ENCODE measurements at regions not wholly inside any gene's neighbourhood (a gene's known extent, or its start where the extent isn't known, plus 50 kb on each side); places are given as distances from the start of the nearest gene placed in this dataset.

- Histone ChIP-seq H3K79me2 (ENCODE audit: insufficient read depth, low read length) (peaks cover 7% of the 10 kb centered on the region), H3K4me3 (ENCODE audit: insufficient read depth, low read depth, low read length) (no peak overlapping the region), H3K9me3 (ENCODE audit: insufficient read depth, low read depth, low read length) (no peaks in the 10 kb centered on the region), H4K20me1 (ENCODE audit: insufficient read depth, low read length) (peaks cover 43% of the 10 kb centered on the region), H3K9ac (ENCODE audit: low read length) (no peak overlapping the region), H3K4me1 (ENCODE audit: insufficient read depth, low read length) (peaks cover 5% of the 10 kb centered on the region), H3K36me3 (ENCODE audit: insufficient read depth, low read length) (no peaks in the 10 kb centered on the region), H2AFZ (ENCODE audit: low read depth, low read length) (no peak overlapping the region), H3K27ac (ENCODE audit: low read depth, low read length) (no peak overlapping the region), H3K4me2 (ENCODE audit: low read length) (no peak overlapping the region), H3K27me3 (ENCODE audit: insufficient read depth, low read length) (no peaks in the 10 kb centered on the region)
- Mint-ChIP-seq H3K4me3 (ENCODE audit: unreplicated experiment) (no peak overlapping the region), H3K36me3 (ENCODE audit: low read depth, unreplicated experiment) (peaks cover 6% of the 10 kb centered on the region), H3K27me3 (ENCODE audit: low read depth, unreplicated experiment) (no peaks in the 10 kb centered on the region), H3K4me1 (ENCODE audit: low read depth, unreplicated experiment) (peaks cover 14% of the 10 kb centered on the region), H3K9me3 (ENCODE audit: unreplicated experiment) (peaks cover 2% of the 10 kb centered on the region), H3K27ac (ENCODE audit: unreplicated experiment) (no peak overlapping the region)
- DNase-seq (ENCODE audit: low read depth) (no peak), FAIRE-seq (no peak)
- no peak for TF ChIP-seq EZH2 (IDR thresholded peaks at IDR 0.05; ENCODE audit: insufficient read depth, low read length)
- TF ChIP-seq, protein P1, sequence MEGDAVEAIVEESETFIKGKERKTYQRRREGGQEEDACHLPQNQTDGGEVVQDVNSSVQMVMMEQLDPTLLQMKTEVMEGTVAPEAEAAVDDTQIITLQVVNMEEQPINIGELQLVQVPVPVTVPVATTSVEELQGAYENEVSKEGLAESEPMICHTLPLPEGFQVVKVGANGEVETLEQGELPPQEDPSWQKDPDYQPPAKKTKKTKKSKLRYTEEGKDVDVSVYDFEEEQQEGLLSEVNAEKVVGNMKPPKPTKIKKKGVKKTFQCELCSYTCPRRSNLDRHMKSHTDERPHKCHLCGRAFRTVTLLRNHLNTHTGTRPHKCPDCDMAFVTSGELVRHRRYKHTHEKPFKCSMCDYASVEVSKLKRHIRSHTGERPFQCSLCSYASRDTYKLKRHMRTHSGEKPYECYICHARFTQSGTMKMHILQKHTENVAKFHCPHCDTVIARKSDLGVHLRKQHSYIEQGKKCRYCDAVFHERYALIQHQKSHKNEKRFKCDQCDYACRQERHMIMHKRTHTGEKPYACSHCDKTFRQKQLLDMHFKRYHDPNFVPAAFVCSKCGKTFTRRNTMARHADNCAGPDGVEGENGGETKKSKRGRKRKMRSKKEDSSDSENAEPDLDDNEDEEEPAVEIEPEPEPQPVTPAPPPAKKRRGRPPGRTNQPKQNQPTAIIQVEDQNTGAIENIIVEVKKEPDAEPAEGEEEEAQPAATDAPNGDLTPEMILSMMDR (IDR thresholded peaks at IDR 0.05; ENCODE audit: insufficient read depth, low read depth, low read length) = no peak
Measured at GRCh38 chrX:10054396-10054795, 87.2 kb downstream of the CLDN34 start.

DNA sequence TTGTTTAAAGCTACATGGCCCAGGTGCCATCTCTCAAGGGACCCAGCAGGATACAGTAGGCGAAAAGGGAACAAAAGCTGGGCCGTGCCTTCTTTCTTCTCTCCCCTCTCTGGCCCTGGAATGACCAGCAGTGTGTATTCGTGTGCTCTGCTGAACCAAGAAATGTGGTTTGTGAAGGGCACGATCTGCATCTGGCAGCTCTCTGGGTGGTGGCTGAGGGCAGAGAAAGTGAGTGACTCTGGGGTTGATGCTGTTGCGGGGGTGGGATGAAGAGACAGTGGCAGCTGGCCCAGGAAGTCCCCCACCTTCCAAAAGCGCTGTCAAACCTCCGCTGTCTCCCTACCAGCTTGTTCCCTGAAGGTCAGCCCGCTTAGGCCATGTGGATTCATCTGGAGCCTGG, 88.3 kb downstream of the CLDN34 start:
- Histone ChIP-seq H3K36me3 (ENCODE audit: insufficient read depth, low read length) (no peaks in the 10 kb centered on the region), H3K27ac (ENCODE audit: low read depth, low read length) (no peak overlapping the region), H3K9ac (ENCODE audit: low read length) (no peak overlapping the region), H3K4me1 (ENCODE audit: insufficient read depth, low read length) (no peaks in the 10 kb centered on the region), H3K4me2 (ENCODE audit: low read length) (no peak overlapping the region), H4K20me1 (ENCODE audit: insufficient read depth, low read length) (peaks cover 41% of the 10 kb centered on the region), H3K9me3 (ENCODE audit: insufficient read depth, low read depth, low read length) (no peaks in the 10 kb centered on the region), H3K4me3 (ENCODE audit: insufficient read depth, low read depth, low read length) (no peak overlapping the region), H2AFZ (ENCODE audit: low read depth, low read length) (no peak overlapping the region), H3K79me2 (ENCODE audit: insufficient read depth, low read length) (peaks cover 10% of the 10 kb centered on the region), H3K27me3 (ENCODE audit: insufficient read depth, low read length) (no peaks in the 10 kb centered on the region)
- Mint-ChIP-seq H3K27me3 (ENCODE audit: low read depth, unreplicated experiment) (no peaks in the 10 kb centered on the region), H3K4me1 (ENCODE audit: low read depth, unreplicated experiment) (peaks cover 11% of the 10 kb centered on the region), H3K27ac (ENCODE audit: unreplicated experiment) (no peak overlapping the region), H3K9me3 (ENCODE audit: unreplicated experiment) (peaks cover 2% of the 10 kb centered on the region), H3K36me3 (ENCODE audit: low read depth, unreplicated experiment) (peaks cover 3% of the 10 kb centered on the region), H3K4me3 (ENCODE audit: unreplicated experiment) (no peak overlapping the region)
- DNase-seq (ENCODE audit: low read depth) = no peak
- no peak for TF ChIP-seq EZH2 (IDR thresholded peaks at IDR 0.05; ENCODE audit: insufficient read depth, low read length)
- TF ChIP-seq, protein P1 (IDR thresholded peaks at IDR 0.05; ENCODE audit: insufficient read depth, low read depth, low read length) = no peak
- FAIRE-seq = no peak

DNA sequence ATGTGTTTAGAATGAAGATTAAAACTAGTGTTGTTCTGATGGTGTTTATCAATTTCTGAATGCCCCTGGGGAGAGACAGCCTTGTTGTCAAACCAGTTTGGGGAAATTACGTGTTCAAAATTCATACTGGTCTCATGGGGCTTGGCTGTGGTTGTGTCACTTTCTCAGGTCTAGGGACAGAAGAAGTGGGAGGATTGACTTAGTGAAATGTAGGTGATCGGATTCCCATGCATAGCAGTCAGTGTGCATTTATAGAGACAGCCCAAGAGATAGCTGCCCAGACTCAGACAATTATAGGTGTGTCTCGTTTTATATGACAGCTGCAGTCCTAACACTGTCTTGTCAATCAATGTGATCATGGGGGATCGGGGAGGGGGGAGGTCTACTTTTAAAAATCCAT, 94.4 kb upstream of the CLCN4 start:
- Histone ChIP-seq H3K27me3 (ENCODE audit: insufficient read depth, low read length) (no peaks in the 10 kb centered on the region), H3K4me2 (ENCODE audit: low read length) (no peak overlapping the region), H3K79me2 (ENCODE audit: insufficient read depth, low read length) (peaks cover 8% of the 10 kb centered on the region), H3K4me3 (ENCODE audit: insufficient read depth, low read depth, low read length) (no peak overlapping the region), H3K9me3 (ENCODE audit: insufficient read depth, low read depth, low read length) (no peaks in the 10 kb centered on the region), H3K27ac (ENCODE audit: low read depth, low read length) (no peak overlapping the region), H4K20me1 (ENCODE audit: insufficient read depth, low read length) (peaks cover 19% of the 10 kb centered on the region), H3K9ac (ENCODE audit: low read length) (no peak overlapping the region), H2AFZ (ENCODE audit: low read depth, low read length) (no peak overlapping the region), H3K4me1 (ENCODE audit: insufficient read depth, low read length) (no peaks in the 10 kb centered on the region), H3K36me3 (ENCODE audit: insufficient read depth, low read length) (peaks cover under 1% of the 10 kb centered on the region)
- H3K36me3 Mint-ChIP-seq (ENCODE audit: low read depth, unreplicated experiment) = peaks cover 6% of the 10 kb centered on the region
- TF ChIP-seq, protein P1 (IDR thresholded peaks at IDR 0.05; ENCODE audit: insufficient read depth, low read depth, low read length) = no peak
- no peak for TF ChIP-seq EZH2 (IDR thresholded peaks at IDR 0.05; ENCODE audit: insufficient read depth, low read length)
- H3K9me3 Mint-ChIP-seq (ENCODE audit: unreplicated experiment) = no peaks in the 10 kb centered on the region
- FAIRE-seq (no peak), DNase-seq (ENCODE audit: low read depth) (no peak)
- H3K4me1 Mint-ChIP-seq (ENCODE audit: low read depth, unreplicated experiment) = peaks cover 2% of the 10 kb centered on the region
- no peaks in the 10 kb centered on the region for H3K27me3 Mint-ChIP-seq (ENCODE audit: low read depth, unreplicated experiment)
- no peak overlapping the region for H3K4me3 Mint-ChIP-seq (ENCODE audit: unreplicated experiment)
- H3K27ac Mint-ChIP-seq (ENCODE audit: unreplicated experiment) = no peak overlapping the region
